ENCODE measurements at regions not wholly inside any gene's neighbourhood (a gene's known extent, or its start where the extent isn't known, plus 50 kb on each side); places are given as distances from the start of the nearest gene placed in this dataset.

- Histone ChIP-seq H3K27ac (no peak overlapping the region), H3K36me3 (no peaks in the 10 kb centered on the region), H3K27me3 (no peaks in the 10 kb centered on the region), H3K4me1 (no peaks in the 10 kb centered on the region), H3K4me3 (no peak overlapping the region), H3K9me3 (peaks cover 0 to 4% (median 2%) of the 10 kb centered on the region in 4 donors)
- TF ChIP-seq EP300 (IDR thresholded peaks at IDR 0.05) (no peak), POLR2AphosphoS5 (IDR thresholded peaks at IDR 0.05) (no peak), CTCF (IDR thresholded peaks at IDR 0.05) (no peak), POLR2A (IDR thresholded peaks at IDR 0.05) (no peak)
- WGBS, 2 donors: 81 to 83% methylated on average over 3 of the region's 3 CpGs
- no peak for DNase-seq
- intact Hi-C loops (cut with DNase I): no loop called here
These were observed 1381.5 kb downstream of the SLITRK5 start for GRCh38 chr13:89052699-89053098.

- DNase-seq: no peak
- TF ChIP-seq POLR2A (IDR thresholded peaks at IDR 0.05) (no peak), EP300 (IDR thresholded peaks at IDR 0.05) (no peak), CTCF (IDR thresholded peaks at IDR 0.05) (no peak), POLR2AphosphoS5 (IDR thresholded peaks at IDR 0.05) (no peak)
- H3K9me3 ChIP-seq: peaks cover 0 to 7% (median 2%) of the 10 kb centered on the region in 4 donors
These were observed 1382.2 kb downstream of the SLITRK5 start for GRCh38 chr13:89053418-89053817.

GRCh38 chr13:89057274-89057673 is 1386.1 kb downstream of the SLITRK5 start:
- Histone ChIP-seq H3K4me1 (no peaks in the 10 kb centered on the region), H3K36me3 (no peaks in the 10 kb centered on the region), H3K9me3 (peaks cover 0 to 7% (median 2%) of the 10 kb centered on the region in 4 donors), H3K27ac (no peak overlapping the region), H3K27me3 (no peaks in the 10 kb centered on the region), H3K4me3 (no peak overlapping the region)
- DNase-seq: no peak
- intact Hi-C loops (cut with DNase I): no loop called here
- TF ChIP-seq POLR2AphosphoS5 (IDR thresholded peaks at IDR 0.05): no peak
- no peak for TF ChIP-seq CTCF (IDR thresholded peaks at IDR 0.05)
- TF ChIP-seq EP300 (IDR thresholded peaks at IDR 0.05): no peak
- no peak for TF ChIP-seq POLR2A (IDR thresholded peaks at IDR 0.05)

More at GRCh38 chr13:89053418-89053817, 1382.2 kb downstream of the SLITRK5 start:
- H3K4me3 ChIP-seq: no peak overlapping the region
- intact Hi-C loops (cut with DNase I): no loop called here
- H3K27ac ChIP-seq: no peak overlapping the region
- no peaks in the 10 kb centered on the region for H3K27me3 ChIP-seq
- H3K4me1 ChIP-seq: no peaks in the 10 kb centered on the region
- no peaks in the 10 kb centered on the region for H3K36me3 ChIP-seq
- WGBS, 2 donors: 84 to 86% methylated on average over 1 of the region's 1 CpG

GRCh38 chr13:89057862-89058261 is 1386.7 kb downstream of the SLITRK5 start:
- no peaks in the 10 kb centered on the region for H3K36me3 ChIP-seq
- intact Hi-C loops (cut with DNase I): no loop called here
- no peak for DNase-seq
- no peak overlapping the region for H3K4me3 ChIP-seq
- peaks cover 0 to 7% (median 2%) of the 10 kb centered on the region in 4 donors for H3K9me3 ChIP-seq
- H3K27me3 ChIP-seq: no peaks in the 10 kb centered on the region
- TF ChIP-seq POLR2AphosphoS5 (IDR thresholded peaks at IDR 0.05): no peak
- TF ChIP-seq EP300 (IDR thresholded peaks at IDR 0.05): no peak
- TF ChIP-seq CTCF (IDR thresholded peaks at IDR 0.05): no peak
- no peak for TF ChIP-seq POLR2A (IDR thresholded peaks at IDR 0.05)
- H3K27ac ChIP-seq: no peak overlapping the region
- no peaks in the 10 kb centered on the region for H3K4me1 ChIP-seq
- WGBS, 2 donors: 37 to 86% methylated on average over 3 of the region's 3 CpGs

- Histone ChIP-seq H3K9me3 (peaks cover 0 to 8% (median 0%) of the 10 kb centered on the region in 4 donors), H3K4me3 (no peak overlapping the region), H3K27me3 (no peaks in the 10 kb centered on the region), H3K27ac (no peak overlapping the region), H3K4me1 (no peaks in the 10 kb centered on the region), H3K36me3 (no peaks in the 10 kb centered on the region)
- no peak for TF ChIP-seq POLR2AphosphoS5 (IDR thresholded peaks at IDR 0.05)
- intact Hi-C loops (cut with DNase I): no loop called here
- no peak for DNase-seq
- WGBS, 2 donors: 15 to 84% methylated on average over 1 of the region's 1 CpG
These were observed 1390.7 kb downstream of the SLITRK5 start for GRCh38 chr13:89061821-89062220.

All from sigmoid colon (tissue), 6 donors.